NCI-H69 (cell line): ENCODE measurements at regions not wholly inside any gene's neighbourhood (a gene's known extent, or its start where the extent isn't known, plus 50 kb on each side); places are given as distances from the start of the nearest gene placed in this dataset.

ENCODE experiments used
- DNase-seq: peaks from one replicate; lab custom pipeline; 2025; lab: John Stamatoyannopoulos, UW

GRCh38 chr11:80610516-80610915 lies 1169.7 kb upstream of the TENM4 start:
- DNase-seq = no peak

GRCh38 chr11:80603472-80603871 lies 1162.6 kb upstream of the TENM4 start:
- no peak for DNase-seq

- DNase-seq = no peak
Observed at GRCh38 chr11:80598905-80599304, 1158.1 kb upstream of the TENM4 start.

GRCh38 chr11:80596291-80596810 lies 1155.5 kb upstream of the TENM4 start:
- DNase-seq = no peak

- DNase-seq = no peak
Observed at GRCh38 chr11:80595011-80595410, 1154.2 kb upstream of the TENM4 start.

GRCh38 chr11:80593648-80594374 lies 1153.0 kb upstream of the TENM4 start:
- DNase-seq = no peak

- DNase-seq = no peak
Observed at GRCh38 chr11:80592546-80592945, 1151.7 kb upstream of the TENM4 start.

- no peak for DNase-seq
Observed at GRCh38 chr11:80587906-80588305, 1147.1 kb upstream of the TENM4 start.

GRCh38 chr11:80586464-80586863 lies 1145.6 kb upstream of the TENM4 start:
- DNase-seq = no peak

GRCh38 chr11:80584661-80585060 lies 1143.8 kb upstream of the TENM4 start:
- DNase-seq = no peak

- DNase-seq = no peak
Observed at GRCh38 chr11:80569832-80570231, 1129.0 kb upstream of the TENM4 start.

GRCh38 chr11:80565231-80565630 lies 1124.4 kb upstream of the TENM4 start:
- no peak for DNase-seq

- DNase-seq = no peak
Observed at GRCh38 chr11:80562523-80563125, 1121.8 kb upstream of the TENM4 start.

- no peak for DNase-seq
Observed at GRCh38 chr11:80559942-80560341, 1119.1 kb upstream of the TENM4 start.

GRCh38 chr11:80553565-80553964 lies 1112.7 kb upstream of the TENM4 start:
- no peak for DNase-seq

- DNase-seq = no peak
Observed at GRCh38 chr11:80542704-80543103, 1101.9 kb upstream of the TENM4 start.

GRCh38 chr11:80538040-80538439 lies 1097.2 kb upstream of the TENM4 start:
- no peak for DNase-seq

- no peak for DNase-seq
Observed at GRCh38 chr11:80533463-80533862, 1092.6 kb upstream of the TENM4 start.

- DNase-seq = no peak
Observed at GRCh38 chr11:80532633-80533232, 1091.9 kb upstream of the TENM4 start.

GRCh38 chr11:80529726-80530125 lies 1088.9 kb upstream of the TENM4 start:
- no peak for DNase-seq

- no peak for DNase-seq
Observed at GRCh38 chr11:80525663-80526405, 1085.0 kb upstream of the TENM4 start.

GRCh38 chr11:80524349-80524748 lies 1083.5 kb upstream of the TENM4 start:
- no peak for DNase-seq

- no peak for DNase-seq
Observed at GRCh38 chr11:80523057-80523456, 1082.2 kb upstream of the TENM4 start.
